B cell (primary cell): ENCODE measurements at regions not wholly inside any gene's neighbourhood (a gene's known extent, or its start where the extent isn't known, plus 50 kb on each side); places are given as distances from the start of the nearest gene placed in this dataset.

ENCODE experiments used
- ATAC-seq: fragments of 200-7000 bp; cut with Tn5 transposase; one replicate; pipeline ENCODE4 v1.10.0; 2021; ENCODE audit warnings: low read depth, mild to moderate bottlenecking, moderate number of reproducible peaks, moderate library complexity
- CTCF ChIA-PET: fragments of 350-600 bp; sonication (Branson Sonifier 250); formaldehyde crosslinking; loops from one replicate; lab custom pipeline; 2021; ENCODE audit warnings: antibody characterized with exemption, inconsistent platforms; lab: Charles Lee
- POLR2A ChIA-PET: fragments of 350-600 bp; sonication (Branson Sonifier 250); formaldehyde crosslinking; loops from one replicate; lab custom pipeline; 2021; ENCODE audit warnings: antibody characterized with exemption; lab: Charles Lee
- DNase-seq: peaks from one replicate; pipeline ENCODE4 v3.0.0; 2013
- H2AFZ ChIP-seq: 2 replicates; pipeline ENCODE4 v1.6.1; 2012; ENCODE audit warnings: mild to moderate bottlenecking, low read depth, low read length; ENCODE audit not compliant: insufficient read depth, poor library complexity, severe bottlenecking
- H3K27ac ChIP-seq, 2 donors: 1 replicate in 1 of 2; 2 replicates in 1 of 2; pipeline ENCODE4 v1.5.1; 2012 to 2013; ENCODE audit warnings: low read length in 2 of 2, mild to moderate bottlenecking in 2 of 2, moderate library complexity in 1 of 2
- H3K27me3 ChIP-seq, 4 experiments: fragments of 200-600 bp in 1 of 4; sonication (generic) in 1 of 4; replicated peaks in 1 of 4; 1 replicate in 2 of 4; 2 replicates in 2 of 4; pipeline versions ENCODE4 v1.6.1 to v1.7.0; 2013 to 2016; ENCODE audit warnings: low read length in 3 of 4, mild to moderate bottlenecking in 2 of 4, mixed read lengths in 1 of 4, moderate library complexity in 1 of 4; ENCODE audit not compliant: insufficient read depth in 4 of 4, control insufficient read depth in 3 of 4; ENCODE audit errors: control extremely low read depth in 1 of 4
- H3K36me3 ChIP-seq, 2 experiments: replicated peaks in 1 of 2; 1 replicate in 1 of 2; 2 replicates in 1 of 2; pipeline versions ENCODE4 v1.6.1 to v1.7.1; 2013; ENCODE audit warnings: low read length in 1 of 2; ENCODE audit not compliant: insufficient read depth in 2 of 2, control insufficient read depth in 1 of 2; ENCODE audit errors: control extremely low read depth in 1 of 2, extremely low read depth in 1 of 2
- H3K4me1 ChIP-seq, 2 donors: fragments of 200-600 bp in 1 of 2; sonication (generic) in 1 of 2; 1 replicate in 1 of 2; 2 replicates in 1 of 2; pipeline versions ENCODE4 v1.5.1 to v1.6.1; 2013 to 2017; ENCODE audit warnings: low read length in 2 of 2; ENCODE audit not compliant: control insufficient read depth in 2 of 2, insufficient read depth in 2 of 2
- H3K4me2 ChIP-seq: replicated peaks from 2 replicates; pipeline ENCODE3; 2012; ENCODE audit warnings: mild to moderate bottlenecking, low read depth, low read length; ENCODE audit not compliant: poor library complexity, severe bottlenecking
- H3K4me3 ChIP-seq, 5 experiments: fragments of 200-600 bp in 1 of 5; sonication (generic) in 1 of 5; 1 replicate in 3 of 5; 2 replicates in 2 of 5; pipeline versions ENCODE4 v1.5.1 to v1.7.0; 2011 to 2016; ENCODE audit warnings: low read length in 4 of 5, mild to moderate bottlenecking in 4 of 5, low read depth in 2 of 5, control low read depth in 1 of 5, moderate library complexity in 1 of 5; ENCODE audit not compliant: insufficient read depth in 1 of 5; ENCODE audit errors: control extremely low read depth in 1 of 5, extremely low read depth in 1 of 5
- H3K79me2 ChIP-seq: fragments of 200-600 bp; sonication (generic); one replicate; pipeline ENCODE4 v1.6.0; 2016; ENCODE audit warnings: low read length; ENCODE audit not compliant: control insufficient read depth, insufficient read depth
- H3K9ac ChIP-seq: fragments of 200-600 bp; sonication (generic); 2 replicates; pipeline ENCODE4 v1.6.1; 2017; ENCODE audit warnings: mild to moderate bottlenecking, low read length, moderate library complexity
- H3K9me3 ChIP-seq, 3 donors: one replicate each; pipeline versions ENCODE4 v1.6.1 to v1.7.1; 2013; ENCODE audit warnings: low read length in 2 of 3; ENCODE audit not compliant: control insufficient read depth in 2 of 3, insufficient read depth in 1 of 3; ENCODE audit errors: control extremely low read depth in 1 of 3
- H4K20me1 ChIP-seq: 2 replicates; pipeline ENCODE4 v1.6.0; 2012; ENCODE audit warnings: mild to moderate bottlenecking, low read length; ENCODE audit not compliant: insufficient read depth, control insufficient read depth, poor library complexity, severe bottlenecking
- H3K27ac Mint-ChIP-seq: one replicate; pipeline ENCODE4 v1.8.0; 2021; ENCODE audit warnings: mixed read lengths
- H3K27me3 Mint-ChIP-seq: one replicate; pipeline ENCODE4 v1.8.0; 2021; ENCODE audit warnings: mixed read lengths
- H3K4me1 Mint-ChIP-seq: one replicate; pipeline ENCODE4 v1.8.0; 2021; ENCODE audit warnings: mixed read lengths
- H3K4me3 Mint-ChIP-seq: one replicate; pipeline ENCODE4 v1.8.0; 2021; ENCODE audit warnings: mixed read lengths
- H3K9me3 Mint-ChIP-seq: one replicate; pipeline ENCODE4 v1.8.0; 2022; ENCODE audit warnings: mixed read lengths; ENCODE audit not compliant: insufficient read depth
- EZH2 ChIP-seq: IDR thresholded peaks from 2 replicates; pipeline ENCODE4 v1.6.1; 2012; ENCODE audit warnings: borderline replicate concordance, low read depth, mild to moderate bottlenecking, moderate library complexity, low read length; ENCODE audit not compliant: insufficient read depth, poor library complexity, severe bottlenecking
- WGBS: methylation state at CpG from one replicate; pipeline ENCODE4 v1.1.5; 2013; ENCODE audit warnings: missing lambda C conversion rate; ENCODE audit not compliant: insufficient coverage; 5-methylcytosine and 5-hydroxymethylcytosine counted together
- intact Hi-C: fragments of 100-400 bp; cut with micrococcal nuclease; formaldehyde crosslinking; loops from one replicate; pipeline ENCODE4 v1.10.0; 2022
- TF ChIP-seq, protein P1 (sequence below): fragments of 200-600 bp; IDR thresholded peaks from one replicate; pipeline ENCODE4 v1.8.0; 2022; ENCODE audit warnings: antibody characterized with exemption, mild to moderate bottlenecking

DNA sequence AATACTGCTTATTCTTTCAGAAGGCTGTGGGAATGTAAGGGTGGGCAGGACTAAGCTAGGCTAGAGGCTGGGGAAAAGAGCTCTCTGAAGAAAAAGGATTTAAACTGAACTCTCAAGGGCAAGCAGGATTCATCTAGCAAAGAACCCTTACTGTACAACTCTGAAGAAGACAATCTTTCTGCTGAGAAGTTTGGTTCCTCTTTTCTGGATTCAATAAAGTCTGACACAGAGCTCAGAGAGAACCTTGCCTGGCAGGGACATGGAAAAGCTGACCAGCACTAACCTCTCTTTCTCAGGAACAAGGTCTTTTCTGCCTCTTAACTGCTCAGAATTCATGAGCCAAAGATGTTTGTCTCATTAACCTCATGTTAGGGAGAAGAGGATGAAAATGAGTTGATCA, 388.4 kb upstream of the DDI1 start:
- Histone ChIP-seq H3K4me2 (peak overlapping the region; percentile 12), H3K9me3 (peaks cover 0 to 1% (median 0%) of the 10 kb centered on the region in 3 donors), H3K4me1 (peaks cover 17 to 26% of the 10 kb centered on the region in 2 donors), H3K27me3 (no peaks in the 10 kb centered on the region), H4K20me1 (no peaks in the 10 kb centered on the region), H3K36me3 (no peaks in the 10 kb centered on the region), H3K4me3 (no peak overlapping the region), H3K9ac (no peak overlapping the region), H2AFZ (peak overlapping the region; percentile 25), H3K79me2 (no peaks in the 10 kb centered on the region), H3K27ac (peak overlapping the region in 1 of 2 donors; percentile 38)
- ATAC-seq (peak; percentile 31), DNase-seq (peak; percentile 13)
- intact Hi-C loops: no loop called here
- Mint-ChIP-seq H3K27me3 (no peaks in the 10 kb centered on the region), H3K4me3 (peak overlapping the region; percentile 46), H3K9me3 (peaks cover 4% of the 10 kb centered on the region), H3K27ac (peak overlapping the region; percentile 32), H3K4me1 (peaks cover 38% of the 10 kb centered on the region)
- CTCF ChIA-PET: no interaction called here
- POLR2A ChIA-PET: no interaction called here
- no peak for TF ChIP-seq EZH2
- TF ChIP-seq, protein P1, sequence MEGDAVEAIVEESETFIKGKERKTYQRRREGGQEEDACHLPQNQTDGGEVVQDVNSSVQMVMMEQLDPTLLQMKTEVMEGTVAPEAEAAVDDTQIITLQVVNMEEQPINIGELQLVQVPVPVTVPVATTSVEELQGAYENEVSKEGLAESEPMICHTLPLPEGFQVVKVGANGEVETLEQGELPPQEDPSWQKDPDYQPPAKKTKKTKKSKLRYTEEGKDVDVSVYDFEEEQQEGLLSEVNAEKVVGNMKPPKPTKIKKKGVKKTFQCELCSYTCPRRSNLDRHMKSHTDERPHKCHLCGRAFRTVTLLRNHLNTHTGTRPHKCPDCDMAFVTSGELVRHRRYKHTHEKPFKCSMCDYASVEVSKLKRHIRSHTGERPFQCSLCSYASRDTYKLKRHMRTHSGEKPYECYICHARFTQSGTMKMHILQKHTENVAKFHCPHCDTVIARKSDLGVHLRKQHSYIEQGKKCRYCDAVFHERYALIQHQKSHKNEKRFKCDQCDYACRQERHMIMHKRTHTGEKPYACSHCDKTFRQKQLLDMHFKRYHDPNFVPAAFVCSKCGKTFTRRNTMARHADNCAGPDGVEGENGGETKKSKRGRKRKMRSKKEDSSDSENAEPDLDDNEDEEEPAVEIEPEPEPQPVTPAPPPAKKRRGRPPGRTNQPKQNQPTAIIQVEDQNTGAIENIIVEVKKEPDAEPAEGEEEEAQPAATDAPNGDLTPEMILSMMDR: no peak

DNA sequence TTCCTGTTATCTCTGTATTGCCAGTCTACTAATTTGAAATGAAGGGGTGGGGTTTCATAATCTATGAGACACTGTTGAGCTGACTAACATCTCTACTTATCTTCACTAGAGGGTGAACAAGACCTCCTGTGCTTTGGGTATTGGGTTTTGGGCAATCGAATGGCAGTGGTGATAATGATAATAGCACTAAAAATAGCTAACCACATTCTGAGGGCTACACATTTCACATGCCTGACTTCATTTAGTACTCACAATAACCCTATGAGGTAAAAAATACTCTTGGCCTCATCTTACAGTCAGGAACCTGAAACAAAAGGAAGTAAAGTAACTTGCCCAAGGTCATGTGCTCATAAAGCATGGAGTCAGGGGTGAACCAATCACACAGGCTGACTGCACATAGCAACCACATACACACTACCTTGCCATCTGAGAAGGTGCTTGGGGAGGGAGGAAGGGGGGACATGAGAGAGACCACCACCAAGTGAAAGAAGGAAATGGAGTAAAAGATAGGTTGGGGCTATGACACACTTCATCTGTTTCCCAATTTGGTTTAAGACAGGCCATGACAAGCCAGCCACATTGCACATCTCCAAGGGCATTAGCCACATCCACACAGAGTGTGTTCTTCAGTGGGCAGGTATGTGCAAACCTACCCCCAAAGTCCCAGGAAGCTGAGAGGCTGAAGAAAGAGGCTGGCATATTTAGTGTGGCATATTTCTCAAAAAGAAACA, 387.6 kb upstream of the DDI1 start:
- Mint-ChIP-seq H3K27me3 (no peaks in the 10 kb centered on the region), H3K4me1 (peaks cover 38% of the 10 kb centered on the region), H3K4me3 (peak overlapping the region; percentile 46), H3K9me3 (peaks cover 4% of the 10 kb centered on the region), H3K27ac (peak overlapping the region; percentile 32)
- peak overlapping the region; percentile 12 for H3K4me2 ChIP-seq
- no peak for TF ChIP-seq EZH2
- TF ChIP-seq, protein P1: no peak
- H3K9ac ChIP-seq: no peak overlapping the region
- H3K36me3 ChIP-seq: no peaks in the 10 kb centered on the region
- peaks cover 17 to 26% of the 10 kb centered on the region in 2 donors for H3K4me1 ChIP-seq
- H3K9me3 ChIP-seq: peaks cover 0 to 1% (median 0%) of the 10 kb centered on the region in 3 donors
- DNase-seq (peak; percentile 24), ATAC-seq (peak; percentile 39)
- H3K4me3 ChIP-seq: no peak overlapping the region
- no peaks in the 10 kb centered on the region for H4K20me1 ChIP-seq
- H3K79me2 ChIP-seq: no peaks in the 10 kb centered on the region
- intact Hi-C loops: no loop called here
- ChIA-PET POLR2A (no interaction called here), CTCF (no interaction called here)
- H2AFZ ChIP-seq: peak overlapping the region; percentile 25
- H3K27ac ChIP-seq: peak overlapping the region; percentile 25 to 38
- WGBS: no CpG with 5 or more reads among the region's 1 CpG
- no peaks in the 10 kb centered on the region for H3K27me3 ChIP-seq
